H1 (cell line): ENCODE measurements at regions not wholly inside any gene's neighbourhood (a gene's known extent, or its start where the extent isn't known, plus 50 kb on each side); places are given as distances from the start of the nearest gene placed in this dataset.

ENCODE experiments used
- CTCF ChIA-PET: fragments of 300-600 bp; sonication (Branson Sonifier 250); formaldehyde crosslinking; loops from one replicate; lab custom pipeline; 2021; ENCODE audit not compliant: partially characterized antibody; lab: Charles Lee
- POLR2A ChIA-PET: fragments of 300-600 bp; sonication (Branson Sonifier 250); formaldehyde crosslinking; loops from one replicate; lab custom pipeline; 2021; ENCODE audit warnings: inconsistent platforms; ENCODE audit not compliant: partially characterized antibody; lab: Charles Lee
- DNase-seq, 2 experiments: peaks; one replicate each; pipeline versions ENCODE4 v3.0.0 to v3.0.0-alpha.2; 2010 to 2022; ENCODE audit warnings: low spot score in 2 of 2, low read depth in 1 of 2, mixed read lengths in 1 of 2
- FAIRE-seq: peaks from 2 replicates; lab custom pipeline; 2011; peaks lifted over from hg19 to GRCh38; lab: Jason Lieb, UNC
- H2AFZ ChIP-seq: 2 replicates; pipeline ENCODE4 v1.8.1; 2012; ENCODE audit warnings: low read length, inconsistent platforms
- H2AK5ac ChIP-seq: 2 replicates; pipeline ENCODE4 v1.6.1; 2013; ENCODE audit warnings: low read depth, low read length
- H2BK120ac ChIP-seq: replicated peaks from 2 replicates; pipeline ENCODE3; 2013; ENCODE audit warnings: low read depth, low read length, inconsistent platforms
- H2BK12ac ChIP-seq: 2 replicates; pipeline ENCODE4 v1.6.1; 2013; ENCODE audit warnings: low read depth, low read length
- H2BK15ac ChIP-seq: 2 replicates; pipeline ENCODE4 v1.6.1; 2013; ENCODE audit warnings: low read length
- H2BK20ac ChIP-seq: 2 replicates; pipeline ENCODE4 v1.6.1; 2013; ENCODE audit warnings: low read length
- H2BK5ac ChIP-seq: 2 replicates; pipeline ENCODE4 v1.6.1; 2013; ENCODE audit warnings: low read depth, low read length
- H3K14ac ChIP-seq: 2 replicates; pipeline ENCODE4 v1.6.1; 2013; ENCODE audit warnings: inconsistent platforms; ENCODE audit not compliant: insufficient read length
- H3K18ac ChIP-seq: 2 replicates; pipeline ENCODE4 v1.6.1; 2013; ENCODE audit warnings: low read length; ENCODE audit errors: extremely low read depth
- H3K23ac ChIP-seq: 2 replicates; pipeline ENCODE4 v1.6.1; 2013; ENCODE audit warnings: inconsistent platforms; ENCODE audit not compliant: insufficient read length
- H3K23me2 ChIP-seq: 2 replicates; pipeline ENCODE4 v1.6.1; 2013; ENCODE audit warnings: low read depth, low read length
- H3K27ac ChIP-seq: 2 replicates; pipeline ENCODE4 v1.6.1; 2011; ENCODE audit warnings: low read depth, low read length, inconsistent platforms
- H3K27me3 ChIP-seq, 4 experiments: replicated peaks in 1 of 4; 1 replicate in 1 of 4; 2 replicates in 3 of 4; pipeline versions ENCODE4 v1.6.1 to v1.8.1; 2011 to 2013; ENCODE audit warnings: low read length in 3 of 4, mild to moderate bottlenecking in 3 of 4, inconsistent platforms in 2 of 4, mixed read lengths in 2 of 4, moderate library complexity in 1 of 4; ENCODE audit not compliant: control insufficient read depth in 3 of 4, insufficient read depth in 3 of 4; ENCODE audit errors: extremely low read depth in 1 of 4
- H3K36me3 ChIP-seq, 4 experiments: 2 replicates each; pipeline versions ENCODE4 v1.6.1 to v1.8.1; 2011 to 2013; ENCODE audit warnings: mild to moderate bottlenecking in 4 of 4, low read length in 3 of 4, moderate library complexity in 2 of 4, control low read depth in 1 of 4, inconsistent platforms in 1 of 4; ENCODE audit not compliant: insufficient read depth in 4 of 4, control insufficient read depth in 2 of 4
- H3K4ac ChIP-seq: replicated peaks from 2 replicates; pipeline ENCODE3; 2013; ENCODE audit warnings: low read length, low read depth, mixed read lengths, inconsistent platforms; ENCODE audit not compliant: insufficient read length
- H3K4me1 ChIP-seq, 4 experiments: replicated peaks in 1 of 4; 1 replicate in 1 of 4; 2 replicates in 3 of 4; pipeline versions ENCODE4 v1.6.1 to v1.8.1; 2011 to 2013; ENCODE audit warnings: low read length in 3 of 4, inconsistent platforms in 2 of 4, mixed read lengths in 1 of 4; ENCODE audit not compliant: insufficient read depth in 4 of 4, control insufficient read depth in 3 of 4
- H3K4me2 ChIP-seq, 2 experiments: 2 replicates each; pipeline versions ENCODE4 v1.6.1 to v1.8.1; 2011 to 2013; ENCODE audit warnings: low read depth in 2 of 2, low read length in 2 of 2, control low read depth in 1 of 2, inconsistent platforms in 1 of 2, mild to moderate bottlenecking in 1 of 2; ENCODE audit not compliant: insufficient read depth in 1 of 2
- H3K4me3 ChIP-seq, 4 experiments: fragments of 200-600, 300-600 bp in 1 of 4; sonication (generic), shearing (Covaris generic), sonication (Bioruptor Twin) in 1 of 4; 2 replicates each; pipeline versions ENCODE4 v1.5.1 to v1.8.1; 2011 to 2016; ENCODE audit warnings: low read length in 4 of 4, low read depth in 3 of 4, control low read depth in 2 of 4, inconsistent platforms in 2 of 4, mild to moderate bottlenecking in 2 of 4, mixed read lengths in 1 of 4, moderate library complexity in 1 of 4; ENCODE audit not compliant: insufficient read depth in 2 of 4; ENCODE audit errors: extremely low read depth in 1 of 4
- H3K56ac ChIP-seq: replicated peaks from 2 replicates; pipeline ENCODE3; 2013; ENCODE audit warnings: low read depth, mild to moderate bottlenecking, mixed read lengths, low read length, inconsistent platforms; ENCODE audit not compliant: insufficient read length
- H3K79me1 ChIP-seq: 2 replicates; pipeline ENCODE4 v1.6.1; 2013; ENCODE audit warnings: low read depth, low read length, control low read depth
- H3K79me2 ChIP-seq, 2 experiments: 2 replicates each; pipeline versions ENCODE4 v1.6.1 to v1.8.1; 2012 to 2013; ENCODE audit warnings: low read length in 2 of 2, mild to moderate bottlenecking in 2 of 2, inconsistent platforms in 1 of 2; ENCODE audit not compliant: insufficient read depth in 2 of 2, control insufficient read depth in 1 of 2
- H3K9ac ChIP-seq, 4 experiments: replicated peaks in 1 of 4; 1 replicate in 1 of 4; 2 replicates in 3 of 4; pipeline versions ENCODE4 v1.6.1 to v1.8.1; 2011 to 2013; ENCODE audit warnings: low read depth in 3 of 4, low read length in 3 of 4, control low read depth in 2 of 4, mild to moderate bottlenecking in 2 of 4, moderate library complexity in 2 of 4, inconsistent platforms in 1 of 4; ENCODE audit errors: extremely low read depth in 1 of 4
- H3K9me3 ChIP-seq, 2 experiments: 2 replicates each; pipeline versions ENCODE4 v1.6.1 to v1.8.1; 2012 to 2013; ENCODE audit warnings: mild to moderate bottlenecking in 2 of 2, moderate library complexity in 2 of 2, control low read depth in 1 of 2, inconsistent platforms in 1 of 2, low read depth in 1 of 2, low read length in 1 of 2, mixed read lengths in 1 of 2; ENCODE audit not compliant: insufficient read depth in 2 of 2
- H4K20me1 ChIP-seq, 2 experiments: replicated peaks in 1 of 2; 2 replicates each; pipeline versions ENCODE3 to v1.8.1; 2011 to 2013; ENCODE audit warnings: inconsistent platforms in 2 of 2, low read length in 2 of 2, mild to moderate bottlenecking in 1 of 2; ENCODE audit not compliant: insufficient read depth in 2 of 2, control insufficient read depth in 1 of 2
- H4K5ac ChIP-seq: 2 replicates; pipeline ENCODE4 v1.6.1; 2013; ENCODE audit warnings: low read length, low read depth, mixed read lengths, inconsistent platforms; ENCODE audit not compliant: insufficient read length
- H4K8ac ChIP-seq: 2 replicates; pipeline ENCODE4 v1.8.0; 2013; ENCODE audit warnings: mild to moderate bottlenecking, moderate library complexity, low read length, inconsistent platforms; ENCODE audit not compliant: insufficient read depth; ENCODE audit errors: extremely low read depth
- H4K91ac ChIP-seq: replicated peaks from 2 replicates; pipeline ENCODE3; 2013; ENCODE audit warnings: low read length, mixed read lengths, inconsistent platforms; ENCODE audit not compliant: insufficient read length
- ATF2 ChIP-seq: IDR thresholded peaks from 2 replicates; pipeline ENCODE4 v1.6.1; 2012; ENCODE audit warnings: low read length, inconsistent platforms
- BRCA1 ChIP-seq: IDR thresholded peaks from 2 replicates; pipeline ENCODE4 v1.6.1; 2012; ENCODE audit warnings: low read depth, low read length, improper control_type of control experiment
- GTF2F1 ChIP-seq: IDR thresholded peaks from 2 replicates; pipeline ENCODE4 v1.6.1; 2012; ENCODE audit warnings: low read depth, low read length, improper control_type of control experiment, borderline replicate concordance
- RNF2 ChIP-seq: fragments of 200-900, 300-1000 bp; sonication (generic); IDR thresholded peaks from 2 replicates; pipeline ENCODE4 v1.7.1; 2016; ENCODE audit warnings: borderline replicate concordance, low read depth, mild to moderate bottlenecking, antibody characterized with exemption, low read length; ENCODE audit not compliant: poor library complexity, severe bottlenecking; ENCODE audit errors: missing control alignments
- SAP30 ChIP-seq: fragments of 300-600 bp; sonication (generic); IDR thresholded peaks from 2 replicates; pipeline ENCODE4 v1.7.1; 2012; ENCODE audit warnings: low read length, moderate library complexity, mild to moderate bottlenecking, inconsistent platforms; ENCODE audit not compliant: insufficient read depth, insufficient replicate concordance
- SIX5 ChIP-seq: IDR thresholded peaks from 2 replicates; pipeline ENCODE4 v1.6.1; 2011; ENCODE audit warnings: mild to moderate bottlenecking, low read depth, low read length
- TEAD4 ChIP-seq: IDR thresholded peaks from 2 replicates; pipeline ENCODE4 v1.6.1; 2012; ENCODE audit warnings: low read depth, low read length, inconsistent platforms, mixed read lengths
- WGBS, 2 experiments: shearing (Covaris generic) in 1 of 2; methylation state at CpG; one replicate each; pipeline versions ENCODE4 v1.1.6 to v1.1.7; 2013 to 2015; ENCODE audit warnings: low lambda C conversion rate in 2 of 2, mixed read lengths in 2 of 2, inconsistent platforms in 1 of 2, low coverage in 1 of 2, missing lambda C conversion rate in 1 of 2; ENCODE audit not compliant: insufficient replicate concordance in 2 of 2, insufficient coverage in 1 of 2, insufficient read length in 1 of 2; ENCODE audit errors: extremely low coverage in 1 of 2, missing lambda C conversion rate in 1 of 2; 5-methylcytosine and 5-hydroxymethylcytosine counted together
- TF ChIP-seq, protein P1 (sequence below): IDR thresholded peaks from 2 replicates; pipeline ENCODE4 v1.6.1; 2012; ENCODE audit warnings: inconsistent platforms

- H3K4me2 ChIP-seq, result no peak overlapping the region
- 75% methylated on average over 3 of the region's 3 CpGs; no CpG with 5 or more reads in 1 of the 2 experiments for WGBS, 2 experiments
- H3K9me3 ChIP-seq, result no peaks in the 10 kb centered on the region
Observed at GRCh38 chr2:160719116-160719515, 225.5 kb upstream of the RBMS1 start.

More at GRCh38 chr2:160719116-160719515, 225.5 kb upstream of the RBMS1 start:
- Histone ChIP-seq H3K4ac (no peak overlapping the region), H4K8ac (no peak overlapping the region), H3K56ac (no peak overlapping the region), H4K5ac (no peak overlapping the region), H4K91ac (no peak overlapping the region), H2AK5ac (no peak overlapping the region), H3K18ac (no peak overlapping the region), H3K79me2 (no peaks in the 10 kb centered on the region), H3K23ac (no peak overlapping the region), H2BK12ac (no peak overlapping the region), H3K27ac (no peak overlapping the region), H2BK120ac (no peak overlapping the region), H2BK15ac (no peak overlapping the region), H3K4me3 (no peak overlapping the region), H3K9ac (no peak overlapping the region), H3K36me3 (no peaks in the 10 kb centered on the region), H3K79me1 (no peaks in the 10 kb centered on the region), H2BK5ac (no peak overlapping the region), H3K27me3 (no peaks in the 10 kb centered on the region), H3K4me1 (no peaks in the 10 kb centered on the region), H3K14ac (no peak overlapping the region), H2AFZ (no peak overlapping the region; the same call in 1 of the 2 replicates), H4K20me1 (no peaks in the 10 kb centered on the region), H2BK20ac (no peak overlapping the region), H3K23me2 (no peaks in the 10 kb centered on the region)
- no peak for DNase-seq
- CTCF ChIA-PET, result no interaction called here
- TF ChIP-seq BRCA1, result no peak
- TF ChIP-seq ATF2, result no peak
- TF ChIP-seq RNF2, result no peak
- no peak for TF ChIP-seq TEAD4
- TF ChIP-seq, protein P1, sequence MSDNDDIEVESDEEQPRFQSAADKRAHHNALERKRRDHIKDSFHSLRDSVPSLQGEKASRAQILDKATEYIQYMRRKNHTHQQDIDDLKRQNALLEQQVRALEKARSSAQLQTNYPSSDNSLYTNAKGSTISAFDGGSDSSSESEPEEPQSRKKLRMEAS, result no peak
- no peak for TF ChIP-seq SAP30
- no peak for TF ChIP-seq SIX5
- no peak for TF ChIP-seq GTF2F1
- no peak for FAIRE-seq
- POLR2A ChIA-PET, result no interaction called here
